ENCODE measurements at regions not wholly inside any gene's neighbourhood (a gene's known extent, or its start where the extent isn't known, plus 50 kb on each side); places are given as distances from the start of the nearest gene placed in this dataset.

DNA sequence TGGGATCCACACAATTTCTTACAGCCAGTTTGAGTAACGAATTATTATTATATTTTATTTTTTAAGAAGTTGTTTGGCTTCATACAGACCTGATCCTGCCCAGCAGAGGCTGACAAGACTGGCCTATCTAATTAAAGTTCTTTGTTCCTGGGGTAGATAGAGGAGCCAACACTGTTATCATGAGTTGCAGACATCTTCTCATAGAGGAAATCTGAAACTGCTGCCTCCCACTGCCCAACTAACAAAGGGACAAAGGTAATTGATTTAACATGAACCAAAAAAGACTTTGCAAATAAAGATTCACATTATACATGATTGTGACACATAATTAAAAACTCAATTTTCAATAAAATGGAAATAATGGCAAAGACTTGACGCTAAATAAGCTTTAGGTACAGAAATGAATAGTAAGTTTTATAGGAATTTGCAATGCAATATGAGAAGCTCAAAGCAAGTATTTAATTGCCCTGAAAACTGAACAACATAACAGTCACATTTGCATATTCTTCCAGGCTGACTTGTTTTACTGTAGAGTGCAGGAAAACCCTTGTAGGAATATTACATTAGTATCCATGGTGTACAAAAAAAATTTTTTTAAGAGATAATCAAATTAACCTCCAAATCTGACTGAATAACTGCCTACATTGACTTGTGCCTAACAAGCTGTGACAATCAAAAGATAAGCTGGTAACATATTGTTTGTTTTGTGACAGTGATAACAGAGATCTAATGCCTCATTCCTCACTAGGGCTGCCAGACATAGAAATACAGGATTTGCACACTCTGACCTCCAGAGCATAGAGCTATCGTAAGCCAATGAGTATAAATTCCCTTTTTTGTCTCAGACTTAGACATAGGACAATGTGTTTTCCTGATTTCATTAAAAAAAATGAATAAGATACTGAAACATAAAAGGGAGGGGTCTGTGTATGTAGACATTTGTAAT is 273.2 kb downstream of the MFSD1 start:
- no peak for DNase-seq (ENCODE audit: low read depth)
- H3K4me3 ChIP-seq (ENCODE audit: low read depth, low read length) = no peak overlapping the region
- TF ChIP-seq, protein P1, sequence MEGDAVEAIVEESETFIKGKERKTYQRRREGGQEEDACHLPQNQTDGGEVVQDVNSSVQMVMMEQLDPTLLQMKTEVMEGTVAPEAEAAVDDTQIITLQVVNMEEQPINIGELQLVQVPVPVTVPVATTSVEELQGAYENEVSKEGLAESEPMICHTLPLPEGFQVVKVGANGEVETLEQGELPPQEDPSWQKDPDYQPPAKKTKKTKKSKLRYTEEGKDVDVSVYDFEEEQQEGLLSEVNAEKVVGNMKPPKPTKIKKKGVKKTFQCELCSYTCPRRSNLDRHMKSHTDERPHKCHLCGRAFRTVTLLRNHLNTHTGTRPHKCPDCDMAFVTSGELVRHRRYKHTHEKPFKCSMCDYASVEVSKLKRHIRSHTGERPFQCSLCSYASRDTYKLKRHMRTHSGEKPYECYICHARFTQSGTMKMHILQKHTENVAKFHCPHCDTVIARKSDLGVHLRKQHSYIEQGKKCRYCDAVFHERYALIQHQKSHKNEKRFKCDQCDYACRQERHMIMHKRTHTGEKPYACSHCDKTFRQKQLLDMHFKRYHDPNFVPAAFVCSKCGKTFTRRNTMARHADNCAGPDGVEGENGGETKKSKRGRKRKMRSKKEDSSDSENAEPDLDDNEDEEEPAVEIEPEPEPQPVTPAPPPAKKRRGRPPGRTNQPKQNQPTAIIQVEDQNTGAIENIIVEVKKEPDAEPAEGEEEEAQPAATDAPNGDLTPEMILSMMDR (conservative IDR thresholded peaks at IDR 0.05; ENCODE audit: low read depth, low read length) = no peak

DNA sequence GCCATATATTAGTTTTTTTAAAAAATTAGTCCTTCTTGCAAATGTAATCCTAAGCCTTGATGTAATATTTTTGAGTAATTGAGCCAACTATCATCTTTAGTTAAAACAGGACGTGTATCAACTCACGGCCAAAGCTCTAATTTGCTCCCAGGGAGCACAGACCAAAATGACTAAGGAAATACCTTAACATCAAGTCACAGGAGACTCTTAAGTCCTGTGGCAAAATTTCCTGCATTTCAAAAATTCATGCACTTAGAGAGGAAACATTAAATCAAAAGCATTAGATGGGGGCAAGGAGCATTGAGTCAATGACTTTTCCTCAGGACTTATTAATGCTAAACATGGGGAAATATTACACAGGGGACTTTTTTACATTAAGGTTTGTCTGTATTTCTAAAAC is 276.0 kb downstream of the MFSD1 start:
- DNase-seq (ENCODE audit: low read depth) = no peak
- TF ChIP-seq, protein P1 (conservative IDR thresholded peaks at IDR 0.05; ENCODE audit: low read depth, low read length) = no peak
- H3K4me3 ChIP-seq (ENCODE audit: low read depth, low read length) = no peak overlapping the region

DNA sequence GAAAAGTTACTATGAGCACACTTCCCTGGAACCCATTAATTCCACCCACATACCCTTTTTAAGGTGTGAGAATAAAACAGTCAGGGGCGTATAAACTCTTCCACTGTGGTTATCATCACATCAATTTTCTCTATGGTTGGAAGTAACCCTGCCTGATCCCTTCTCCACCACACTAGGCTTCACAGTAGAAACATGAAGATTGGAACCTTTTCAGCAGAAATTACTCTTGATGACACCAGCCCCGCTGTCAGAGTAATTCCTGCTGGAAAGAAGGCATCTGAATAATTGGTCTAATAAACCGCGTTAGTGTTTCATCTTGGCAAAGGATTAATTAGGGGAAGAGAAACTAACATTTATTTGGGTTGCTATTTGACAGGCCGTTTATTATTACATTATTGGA is 278.4 kb downstream of the MFSD1 start:
- TF ChIP-seq, protein P1 (conservative IDR thresholded peaks at IDR 0.05; ENCODE audit: low read depth, low read length) = no peak
- no peak for DNase-seq (ENCODE audit: low read depth)

DNA sequence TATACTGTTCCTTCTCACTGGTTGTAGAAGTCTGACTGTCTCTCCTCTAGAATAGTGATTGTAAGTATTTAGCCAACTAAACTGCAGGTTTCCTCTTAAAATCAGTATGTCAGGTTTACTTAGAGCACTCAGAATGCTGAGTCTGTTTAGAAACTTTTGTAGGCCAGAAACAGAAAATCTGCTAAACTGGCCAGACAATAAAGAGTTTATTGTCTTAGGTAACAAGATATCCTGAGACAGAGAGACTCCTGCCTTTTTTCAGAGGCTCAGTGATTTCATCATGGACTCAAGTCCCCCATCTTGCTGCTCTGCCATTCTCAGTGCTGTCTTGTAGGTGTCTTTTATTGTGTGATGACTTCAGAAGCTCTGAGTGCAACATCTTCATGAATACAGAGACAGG is 279.0 kb downstream of the MFSD1 start:
- DNase-seq (ENCODE audit: low read depth) = no peak
- TF ChIP-seq, protein P1 (conservative IDR thresholded peaks at IDR 0.05; ENCODE audit: low read depth, low read length) = no peak
- H3K4me3 ChIP-seq (ENCODE audit: low read depth, low read length) = no peak overlapping the region

More for the DNA sequence above, 278.4 kb downstream of the MFSD1 start:
- H3K4me3 ChIP-seq (ENCODE audit: low read depth, low read length) = no peak overlapping the region

DNA sequence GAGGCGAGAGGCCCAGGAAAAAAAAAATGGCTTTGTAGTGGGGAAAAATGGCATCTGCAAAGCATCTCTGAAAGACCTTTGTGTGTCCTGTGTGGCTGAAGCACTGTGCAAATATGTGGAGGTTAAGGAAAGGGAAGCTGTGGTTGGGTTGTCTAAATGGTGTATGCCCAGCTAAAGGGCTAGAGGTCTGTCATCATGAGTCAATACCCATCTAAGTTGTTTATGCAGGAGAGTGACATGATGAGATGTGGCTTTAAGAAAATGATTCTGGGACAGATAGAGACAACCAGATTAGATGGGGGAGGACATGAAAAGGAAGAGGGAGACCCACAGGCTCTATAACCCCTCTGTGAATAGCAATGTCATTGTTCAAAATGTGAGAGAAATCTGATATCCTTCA is 280.7 kb downstream of the MFSD1 start:
- H3K4me3 ChIP-seq (ENCODE audit: low read depth, low read length) = no peak overlapping the region
- no peak for DNase-seq (ENCODE audit: low read depth)
- TF ChIP-seq, protein P1 (conservative IDR thresholded peaks at IDR 0.05; ENCODE audit: low read depth, low read length) = no peak

DNA sequence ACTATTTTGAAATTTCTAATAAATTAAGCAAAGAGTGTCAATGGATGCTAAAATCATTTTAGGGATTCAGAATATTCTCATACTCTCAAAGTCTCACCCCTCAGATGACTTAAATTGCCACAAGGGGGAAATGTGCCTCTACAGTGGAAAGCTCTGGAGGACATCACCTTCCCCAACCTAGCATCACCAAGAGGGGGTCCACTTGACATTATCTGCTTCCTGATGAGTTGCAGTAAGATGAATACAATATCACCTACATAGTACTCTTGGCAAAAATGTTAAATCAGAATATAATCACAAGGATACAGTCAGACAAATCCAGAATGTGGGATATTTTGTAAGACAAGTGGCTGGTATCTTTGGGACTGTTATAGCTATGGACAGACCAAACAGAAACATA is 290.1 kb downstream of the MFSD1 start:
- TF ChIP-seq, protein P1 (conservative IDR thresholded peaks at IDR 0.05; ENCODE audit: low read depth, low read length) = no peak
- no peak overlapping the region for H3K4me3 ChIP-seq (ENCODE audit: low read depth, low read length)
- no peak for DNase-seq (ENCODE audit: low read depth)

DNA sequence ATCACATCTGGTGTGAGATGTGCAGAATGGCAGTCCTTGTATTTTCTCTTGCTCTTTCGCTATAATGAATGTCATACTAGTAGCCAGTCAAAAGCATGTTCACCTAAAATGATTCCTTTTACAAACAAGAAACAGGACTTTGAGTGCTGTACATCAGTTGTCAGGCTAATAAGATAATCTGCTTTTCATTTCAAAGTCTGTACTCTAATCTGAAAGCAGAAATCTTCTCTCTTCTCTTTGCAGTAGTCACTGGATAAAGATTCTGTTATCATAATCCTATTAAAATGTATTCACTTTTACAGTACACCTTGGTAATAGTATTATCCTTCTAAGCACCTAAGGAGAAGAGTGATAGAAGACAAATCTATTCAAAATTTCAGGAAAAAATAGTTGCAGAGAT is 300.1 kb downstream of the MFSD1 start:
- DNase-seq (ENCODE audit: low read depth) = no peak
- H3K4me3 ChIP-seq (ENCODE audit: low read depth, low read length) = no peak overlapping the region
- TF ChIP-seq, protein P1 (conservative IDR thresholded peaks at IDR 0.05; ENCODE audit: low read depth, low read length) = no peak
